Esophagus squamous epithelium (tissue), 4 donors: ENCODE measurements at regions not wholly inside any gene's neighbourhood (a gene's known extent, or its start where the extent isn't known, plus 50 kb on each side); places are given as distances from the start of the nearest gene placed in this dataset.

Experiments
- CTCF ChIP-seq, 6 experiments: fragments of 450-650 bp in 4 of 6; fragments of 200-600 bp in 2 of 6; sonication (generic) in 2 of 6; IDR thresholded peaks; one replicate each; pipeline ENCODE4 v1.5.1; 2016 to 2019; ENCODE audit warnings: antibody characterized with exemption in 6 of 6, mild to moderate bottlenecking in 4 of 6, moderate library complexity in 4 of 6
- POLR2A ChIP-seq, 4 donors: fragments of 450-650 bp; IDR thresholded peaks; one replicate each; pipeline ENCODE4 v1.6.1; 2017; ENCODE audit warnings: antibody characterized with exemption in 4 of 4, mild to moderate bottlenecking in 4 of 4, moderate library complexity in 3 of 4

GRCh38 chr2:128566671-128567070 is 248.0 kb upstream of the HS6ST1 start:
- TF ChIP-seq CTCF (IDR thresholded peaks at IDR 0.05) (no peak), POLR2A (IDR thresholded peaks at IDR 0.05) (no peak)
